GM13976 (cell line): ENCODE measurements at regions not wholly inside any gene's neighbourhood (a gene's known extent, or its start where the extent isn't known, plus 50 kb on each side); places are given as distances from the start of the nearest gene placed in this dataset.

Experiments used
- DNase-seq: peaks from one replicate; pipeline ENCODE4 v3.0.0; 2012; ENCODE audit warnings: low spot score
- CTCF ChIP-seq: IDR thresholded peaks from 2 replicates; pipeline ENCODE4 v1.5.1; 2012; ENCODE audit warnings: borderline replicate concordance, mild to moderate bottlenecking; ENCODE audit not compliant: insufficient read depth; ENCODE audit errors: extremely low read depth, missing control alignments, control extremely low read depth
- in situ Hi-C: fragments of 300-500 bp; cut with MboI; formaldehyde crosslinking; loops from one replicate; pipeline ENCODE4 v1.12.0; 2022; ENCODE audit warnings: low sequenced_read_pairs, mixed read lengths, inconsistent platforms; ENCODE audit not compliant: unreplicated experiment

GRCh38 chr4:26141911-26142638, 178.7 kb upstream of the RBPJ start:
- TF ChIP-seq CTCF, result no peak

GRCh38 chr4:26144526-26145155, 176.2 kb upstream of the RBPJ start:
- DNase-seq, result no peak
- in situ Hi-C loops, result no loop called here
- no peak for TF ChIP-seq CTCF

More at GRCh38 chr4:26141911-26142638, 178.7 kb upstream of the RBPJ start:
- DNase-seq, result no peak
- in situ Hi-C loops, result no loop called here

- TF ChIP-seq CTCF, result no peak
- in situ Hi-C loops, result no loop called here
- no peak for DNase-seq
Measured at GRCh38 chr4:26145212-26145611, 175.6 kb upstream of the RBPJ start.

GRCh38 chr4:26148927-26149326, 171.9 kb upstream of the RBPJ start:
- in situ Hi-C loops, result no loop called here
- TF ChIP-seq CTCF, result no peak

GRCh38 chr4:26150948-26151347, 169.9 kb upstream of the RBPJ start:
- TF ChIP-seq CTCF, result no peak
- in situ Hi-C loops, result no loop called here
- DNase-seq, result no peak

More at GRCh38 chr4:26148927-26149326, 171.9 kb upstream of the RBPJ start:
- DNase-seq, result no peak

- no peak for DNase-seq
- TF ChIP-seq CTCF, result no peak
- in situ Hi-C loops, result no loop called here
Measured at GRCh38 chr4:26151615-26152014, 169.2 kb upstream of the RBPJ start.
